Hepatocyte (in vitro differentiated cells): ENCODE measurements at regions not wholly inside any gene's neighbourhood (a gene's known extent, or its start where the extent isn't known, plus 50 kb on each side); places are given as distances from the start of the nearest gene placed in this dataset.

Experiments
- EZH2 ChIP-seq: fragments of 200-600 bp; sonication (generic); IDR thresholded peaks from 2 replicates; pipeline ENCODE4 v1.6.1; 2016; ENCODE audit warnings: antibody characterized with exemption, mild to moderate bottlenecking, borderline replicate concordance
- TF ChIP-seq, protein P1 (sequence below): fragments of 200-600 bp; sonication (generic); IDR thresholded peaks from 2 replicates; pipeline ENCODE4 v1.5.1; 2016; ENCODE audit warnings: antibody characterized with exemption, mild to moderate bottlenecking; ENCODE audit not compliant: poor library complexity

DNA sequence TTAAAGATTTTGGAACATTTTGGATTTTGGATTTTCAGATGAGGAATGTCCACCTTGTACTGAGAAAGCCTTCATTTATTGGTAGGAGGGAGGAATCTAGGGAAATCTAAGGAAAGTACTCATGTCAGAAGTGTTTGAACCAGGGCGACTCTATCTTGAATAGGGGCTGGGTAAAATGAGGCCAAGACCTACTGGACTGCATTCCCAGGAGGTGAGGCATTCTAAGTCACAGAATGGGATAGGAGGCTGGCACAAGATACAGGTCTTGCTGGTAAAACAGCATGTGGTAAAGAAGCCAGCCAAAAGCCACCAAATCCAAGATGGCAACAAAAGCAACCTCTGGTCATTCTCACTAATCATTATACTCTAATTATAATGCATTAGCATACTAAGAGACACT, 118.9 kb downstream of the MXRA5 start:
- TF ChIP-seq EZH2, result no peak
- TF ChIP-seq, protein P1, sequence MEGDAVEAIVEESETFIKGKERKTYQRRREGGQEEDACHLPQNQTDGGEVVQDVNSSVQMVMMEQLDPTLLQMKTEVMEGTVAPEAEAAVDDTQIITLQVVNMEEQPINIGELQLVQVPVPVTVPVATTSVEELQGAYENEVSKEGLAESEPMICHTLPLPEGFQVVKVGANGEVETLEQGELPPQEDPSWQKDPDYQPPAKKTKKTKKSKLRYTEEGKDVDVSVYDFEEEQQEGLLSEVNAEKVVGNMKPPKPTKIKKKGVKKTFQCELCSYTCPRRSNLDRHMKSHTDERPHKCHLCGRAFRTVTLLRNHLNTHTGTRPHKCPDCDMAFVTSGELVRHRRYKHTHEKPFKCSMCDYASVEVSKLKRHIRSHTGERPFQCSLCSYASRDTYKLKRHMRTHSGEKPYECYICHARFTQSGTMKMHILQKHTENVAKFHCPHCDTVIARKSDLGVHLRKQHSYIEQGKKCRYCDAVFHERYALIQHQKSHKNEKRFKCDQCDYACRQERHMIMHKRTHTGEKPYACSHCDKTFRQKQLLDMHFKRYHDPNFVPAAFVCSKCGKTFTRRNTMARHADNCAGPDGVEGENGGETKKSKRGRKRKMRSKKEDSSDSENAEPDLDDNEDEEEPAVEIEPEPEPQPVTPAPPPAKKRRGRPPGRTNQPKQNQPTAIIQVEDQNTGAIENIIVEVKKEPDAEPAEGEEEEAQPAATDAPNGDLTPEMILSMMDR, result no peak
